Neural progenitor cell (in vitro differentiated cells): ENCODE measurements at regions not wholly inside any gene's neighbourhood (a gene's known extent, or its start where the extent isn't known, plus 50 kb on each side); places are given as distances from the start of the nearest gene placed in this dataset.

Experiments used
- DNase-seq: peaks from one replicate; pipeline ENCODE4 v3.0.0-alpha.2; 2016; ENCODE audit warnings: low spot score
- H2AFZ ChIP-seq: fragments of 200-600 bp; sonication (generic); replicated peaks from 2 replicates; pipeline ENCODE4 v1.6.1; 2016; ENCODE audit warnings: antibody characterized with exemption
- H3F3A ChIP-seq: fragments of 200-600 bp; sonication (generic); 2 replicates; pipeline ENCODE4 v1.6.1; 2016; ENCODE audit warnings: antibody characterized with exemption, low read depth
- H3K27ac ChIP-seq: fragments of 200-600 bp; sonication (generic); 2 replicates; pipeline ENCODE4 v1.5.1; 2016; ENCODE audit warnings: mild to moderate bottlenecking
- H3K27me3 ChIP-seq: fragments of 200-600 bp; sonication (generic); 2 replicates; pipeline ENCODE4 v1.6.1; 2016; ENCODE audit warnings: mild to moderate bottlenecking, moderate library complexity
- H3K36me3 ChIP-seq: fragments of 200-600 bp; sonication (generic); 2 replicates; pipeline ENCODE4 v1.5.1; 2016
- H3K4me1 ChIP-seq: fragments of 200-600 bp; sonication (generic); 2 replicates; pipeline ENCODE4 v1.6.1; 2016; ENCODE audit warnings: mixed run types
- H3K4me2 ChIP-seq: fragments of 200-600 bp; sonication (generic); 2 replicates; pipeline ENCODE4 v1.6.1; 2016
- H3K4me3 ChIP-seq: fragments of 200-600 bp; sonication (generic); 2 replicates; pipeline ENCODE4 v1.5.1; 2016
- H3K79me2 ChIP-seq: fragments of 200-600 bp; sonication (generic); 2 replicates; pipeline ENCODE4 v1.6.1; 2016; ENCODE audit warnings: low read depth
- H3K9ac ChIP-seq: fragments of 200-600 bp; sonication (generic); 2 replicates; pipeline ENCODE4 v1.6.1; 2016
- H3K9me3 ChIP-seq: fragments of 200-600 bp; sonication (generic); 2 replicates; pipeline ENCODE4 v1.5.1; 2016; ENCODE audit warnings: low read depth
- H4K20me1 ChIP-seq: fragments of 200-600 bp; sonication (generic); 2 replicates; pipeline ENCODE4 v1.6.1; 2016; ENCODE audit warnings: low read depth
- H3K27ac Mint-ChIP-seq: 3 replicates; pipeline ENCODE4 v1.8.0; 2021; ENCODE audit warnings: mixed read lengths
- H3K27me3 Mint-ChIP-seq: 2 replicates; pipeline ENCODE4 v1.8.0; 2022; ENCODE audit warnings: low read depth, mild to moderate bottlenecking, inconsistent platforms, moderate library complexity, mixed read lengths; ENCODE audit not compliant: insufficient read depth
- H3K36me3 Mint-ChIP-seq: 3 replicates; pipeline ENCODE4 v1.8.0; 2021; ENCODE audit warnings: mixed read lengths
- H3K4me1 Mint-ChIP-seq: 3 replicates; pipeline ENCODE4 v1.8.0; 2021; ENCODE audit warnings: mixed read lengths
- H3K4me3 Mint-ChIP-seq: 3 replicates; pipeline ENCODE4 v1.8.0; 2021; ENCODE audit warnings: mild to moderate bottlenecking, moderate library complexity, mixed read lengths
- H3K9me3 Mint-ChIP-seq: 3 replicates; pipeline ENCODE4 v1.8.0; 2020; ENCODE audit warnings: mixed read lengths
- EZH2 ChIP-seq: fragments of 200-600 bp; sonication (generic); IDR thresholded peaks from 2 replicates; pipeline ENCODE4 v1.6.1; 2017; ENCODE audit warnings: antibody characterized with exemption, mild to moderate bottlenecking, moderate library complexity
- EZH2phosphoT487 ChIP-seq: fragments of 200-600 bp; sonication (generic); IDR thresholded peaks from 2 replicates; pipeline ENCODE4 v1.6.1; 2017; ENCODE audit warnings: antibody characterized with exemption
- TF ChIP-seq, protein P1 (sequence below): fragments of 200-600 bp; sonication (generic); IDR thresholded peaks from 2 replicates; pipeline ENCODE4 v1.5.1; 2017; ENCODE audit warnings: antibody characterized with exemption, mild to moderate bottlenecking

DNA sequence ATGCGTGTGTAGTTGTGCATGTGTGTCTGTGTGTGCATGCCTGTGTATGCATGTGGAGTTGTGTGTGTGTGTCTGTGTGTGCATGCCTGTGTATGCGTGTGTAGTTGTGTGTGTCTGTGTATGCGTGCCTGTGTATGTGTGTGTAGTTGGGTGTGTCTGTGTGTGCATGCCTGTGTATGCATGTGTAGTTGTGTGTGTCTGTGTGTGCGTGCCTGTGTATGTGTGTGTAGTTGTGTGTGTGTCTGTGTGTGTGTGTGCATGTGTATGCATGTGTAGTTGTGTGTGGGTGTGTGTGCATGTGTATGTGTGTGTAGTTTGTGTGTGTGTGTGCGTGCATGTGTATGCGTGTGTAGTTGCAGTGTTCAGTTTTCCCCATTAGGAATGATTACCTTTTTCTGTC is 162.0 kb downstream of the URB2 start:
- Histone ChIP-seq H3K4me1 (peaks cover 16% of the 10 kb centered on the region), H3K9ac (no peak overlapping the region), H3K79me2 (no peaks in the 10 kb centered on the region), H3K27me3 (no peaks in the 10 kb centered on the region), H3K4me2 (no peak overlapping the region), H4K20me1 (no peaks in the 10 kb centered on the region), H2AFZ (no peak overlapping the region), H3K27ac (no peak overlapping the region), H3F3A (peaks cover 17% of the 10 kb centered on the region), H3K9me3 (peaks cover 7% of the 10 kb centered on the region), H3K36me3 (no peaks in the 10 kb centered on the region), H3K4me3 (no peak overlapping the region)
- Mint-ChIP-seq H3K36me3 (peaks cover 7% of the 10 kb centered on the region), H3K4me3 (peak overlapping the region; percentile 28), H3K9me3 (peaks cover 15% of the 10 kb centered on the region), H3K4me1 (peaks cover 6% of the 10 kb centered on the region), H3K27ac (peak overlapping the region; percentile 2), H3K27me3 (peaks cover 9% of the 10 kb centered on the region)
- no peak for DNase-seq
- TF ChIP-seq, protein P1, sequence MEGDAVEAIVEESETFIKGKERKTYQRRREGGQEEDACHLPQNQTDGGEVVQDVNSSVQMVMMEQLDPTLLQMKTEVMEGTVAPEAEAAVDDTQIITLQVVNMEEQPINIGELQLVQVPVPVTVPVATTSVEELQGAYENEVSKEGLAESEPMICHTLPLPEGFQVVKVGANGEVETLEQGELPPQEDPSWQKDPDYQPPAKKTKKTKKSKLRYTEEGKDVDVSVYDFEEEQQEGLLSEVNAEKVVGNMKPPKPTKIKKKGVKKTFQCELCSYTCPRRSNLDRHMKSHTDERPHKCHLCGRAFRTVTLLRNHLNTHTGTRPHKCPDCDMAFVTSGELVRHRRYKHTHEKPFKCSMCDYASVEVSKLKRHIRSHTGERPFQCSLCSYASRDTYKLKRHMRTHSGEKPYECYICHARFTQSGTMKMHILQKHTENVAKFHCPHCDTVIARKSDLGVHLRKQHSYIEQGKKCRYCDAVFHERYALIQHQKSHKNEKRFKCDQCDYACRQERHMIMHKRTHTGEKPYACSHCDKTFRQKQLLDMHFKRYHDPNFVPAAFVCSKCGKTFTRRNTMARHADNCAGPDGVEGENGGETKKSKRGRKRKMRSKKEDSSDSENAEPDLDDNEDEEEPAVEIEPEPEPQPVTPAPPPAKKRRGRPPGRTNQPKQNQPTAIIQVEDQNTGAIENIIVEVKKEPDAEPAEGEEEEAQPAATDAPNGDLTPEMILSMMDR = no peak
- TF ChIP-seq EZH2 (no peak), EZH2phosphoT487 (no peak)

DNA sequence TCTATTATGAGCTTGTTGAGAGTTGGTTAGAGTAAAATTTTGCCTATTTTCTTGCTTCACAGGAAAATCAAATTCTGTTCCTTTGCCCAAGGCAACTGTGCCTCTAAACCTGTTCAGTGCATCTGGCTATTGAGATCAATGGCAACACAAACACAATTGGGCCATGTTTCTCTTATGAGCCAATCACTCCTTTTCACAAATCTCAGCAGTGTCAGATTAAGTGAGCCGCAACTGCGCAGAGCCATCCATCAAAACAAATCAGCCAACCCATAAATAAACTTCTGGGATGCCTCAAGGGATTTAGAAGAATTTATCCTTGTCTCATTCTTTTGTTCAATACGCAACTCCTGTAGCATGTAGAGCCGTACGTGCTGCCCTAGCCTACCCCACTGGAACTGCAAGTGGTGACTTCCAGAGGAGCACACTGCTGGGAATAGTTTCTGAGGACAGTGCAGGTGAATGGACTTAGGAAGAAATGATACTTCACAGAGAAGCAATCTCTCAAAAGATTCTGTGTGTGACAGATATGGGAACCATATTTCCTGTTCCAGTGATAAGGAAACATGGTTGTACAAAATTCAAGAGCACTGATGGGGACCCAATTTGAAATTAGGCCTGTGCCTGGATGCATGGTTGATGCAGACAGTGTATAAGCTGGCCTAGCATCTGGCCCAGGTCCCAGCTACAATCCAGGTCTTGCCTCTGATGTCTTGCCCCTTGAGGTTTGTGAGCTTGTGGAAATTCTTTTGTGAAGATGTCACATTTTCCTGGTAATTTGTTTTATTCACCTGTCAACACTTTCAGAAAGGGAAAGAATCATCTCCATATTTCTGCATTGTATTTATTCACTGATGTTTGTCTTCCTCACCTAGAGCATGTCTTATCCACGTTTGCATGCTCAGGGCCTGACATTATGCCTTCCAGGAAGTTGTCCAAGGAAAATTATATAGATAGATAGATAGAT is 166.2 kb downstream of the URB2 start:
- Histone ChIP-seq H4K20me1 (no peaks in the 10 kb centered on the region), H3K9me3 (no peaks in the 10 kb centered on the region), H3K9ac (no peak overlapping the region), H3K4me2 (peak overlapping the region; percentile 45), H3K79me2 (no peaks in the 10 kb centered on the region), H3K27me3 (no peaks in the 10 kb centered on the region), H3F3A (peaks cover 17% of the 10 kb centered on the region), H2AFZ (peak overlapping the region; percentile 57), H3K4me3 (no peak overlapping the region), H3K36me3 (no peaks in the 10 kb centered on the region), H3K27ac (peak overlapping the region; percentile 50), H3K4me1 (peaks cover 16% of the 10 kb centered on the region)
- H3K9me3 Mint-ChIP-seq = peaks cover 9% of the 10 kb centered on the region
- peaks cover 10% of the 10 kb centered on the region for H3K27me3 Mint-ChIP-seq
- no peak overlapping the region for H3K4me3 Mint-ChIP-seq
- H3K4me1 Mint-ChIP-seq = peaks cover 6% of the 10 kb centered on the region
- peak; percentile 27 for DNase-seq
- TF ChIP-seq, protein P1 = no peak
- TF ChIP-seq EZH2 (no peak), EZH2phosphoT487 (no peak)
- H3K27ac Mint-ChIP-seq = no peak overlapping the region
- peaks cover 7% of the 10 kb centered on the region for H3K36me3 Mint-ChIP-seq

GRCh38 chr1:229793488-229793887 is 167.4 kb downstream of the URB2 start:
- Mint-ChIP-seq H3K4me1 (peaks cover 6% of the 10 kb centered on the region), H3K4me3 (no peak overlapping the region), H3K9me3 (no peaks in the 10 kb centered on the region), H3K27me3 (peaks cover 7% of the 10 kb centered on the region), H3K27ac (no peak overlapping the region), H3K36me3 (no peaks in the 10 kb centered on the region)
- H3K36me3 ChIP-seq = no peaks in the 10 kb centered on the region
- no peaks in the 10 kb centered on the region for H4K20me1 ChIP-seq
- no peak overlapping the region for H3K27ac ChIP-seq
- H3K9me3 ChIP-seq = no peaks in the 10 kb centered on the region
- no peak overlapping the region for H3K4me3 ChIP-seq
- H3K9ac ChIP-seq = no peak overlapping the region
- TF ChIP-seq, protein P1 = no peak
- TF ChIP-seq EZH2 (no peak), EZH2phosphoT487 (no peak)
- H3K27me3 ChIP-seq = no peaks in the 10 kb centered on the region
- peak overlapping the region; percentile 5 for H2AFZ ChIP-seq
- H3K4me2 ChIP-seq = no peak overlapping the region
- H3F3A ChIP-seq = peaks cover 17% of the 10 kb centered on the region
- no peaks in the 10 kb centered on the region for H3K79me2 ChIP-seq
- DNase-seq = no peak
- H3K4me1 ChIP-seq = peaks cover 16% of the 10 kb centered on the region
